Progenitor cell of endocrine pancreas (in vitro differentiated cells): ENCODE measurements at regions not wholly inside any gene's neighbourhood (a gene's known extent, or its start where the extent isn't known, plus 50 kb on each side); places are given as distances from the start of the nearest gene placed in this dataset.

Experiments
- DNase-seq: peaks from one replicate; pipeline ENCODE4 v3.0.0; 2021; ENCODE audit warnings: low spot score; ENCODE audit not compliant: unreplicated experiment
- H3K27ac Mint-ChIP-seq: 2 replicates; pipeline ENCODE4 v1.8.0; 2021; ENCODE audit warnings: mild to moderate bottlenecking, moderate library complexity, mixed read lengths
- H3K27me3 Mint-ChIP-seq: 2 replicates; pipeline ENCODE4 v1.8.0; 2021; ENCODE audit warnings: mixed read lengths
- H3K36me3 Mint-ChIP-seq: 2 replicates; pipeline ENCODE4 v1.8.0; 2022; ENCODE audit warnings: mixed read lengths; ENCODE audit not compliant: insufficient read depth
- H3K4me1 Mint-ChIP-seq: 2 replicates; pipeline ENCODE4 v1.8.0; 2021; ENCODE audit warnings: low read depth, mixed read lengths
- H3K4me3 Mint-ChIP-seq: 2 replicates; pipeline ENCODE4 v1.8.0; 2021; ENCODE audit warnings: low read depth, mild to moderate bottlenecking, moderate library complexity, mixed read lengths
- H3K9me3 Mint-ChIP-seq: 2 replicates; pipeline ENCODE4 v1.8.0; 2021; ENCODE audit warnings: low read depth, mixed read lengths
- CTCF ChIP-seq: fragments of 200-600 bp; sonication (generic); IDR thresholded peaks from one replicate; pipeline ENCODE4 v1.5.0; 2021; ENCODE audit warnings: antibody characterized with exemption, mild to moderate bottlenecking; ENCODE audit not compliant: unreplicated experiment

- Mint-ChIP-seq H3K27me3 (peaks cover 51% of the 10 kb centered on the region), H3K27ac (no peak overlapping the region), H3K4me1 (no peaks in the 10 kb centered on the region), H3K9me3 (no peaks in the 10 kb centered on the region), H3K36me3 (no peaks in the 10 kb centered on the region), H3K4me3 (no peak overlapping the region)
- DNase-seq: no peak
- TF ChIP-seq CTCF: no peak
Measured at GRCh38 chr3:194775731-194776130, 90.0 kb downstream of the FAM43A start.

GRCh38 chr3:194777729-194778128 lies 92.0 kb downstream of the FAM43A start:
- no peaks in the 10 kb centered on the region for H3K4me1 Mint-ChIP-seq
- peaks cover 32% of the 10 kb centered on the region for H3K27me3 Mint-ChIP-seq
- DNase-seq: no peak
- no peak for TF ChIP-seq CTCF
- no peaks in the 10 kb centered on the region for H3K9me3 Mint-ChIP-seq
- H3K4me3 Mint-ChIP-seq: no peak overlapping the region
- H3K36me3 Mint-ChIP-seq: no peaks in the 10 kb centered on the region
- no peak overlapping the region for H3K27ac Mint-ChIP-seq

GRCh38 chr3:194779729-194780224 lies 94.1 kb downstream of the FAM43A start:
- peaks cover 5% of the 10 kb centered on the region for H3K4me1 Mint-ChIP-seq
- no peak for TF ChIP-seq CTCF
- no peak overlapping the region for H3K4me3 Mint-ChIP-seq
- H3K27me3 Mint-ChIP-seq: peaks cover 26% of the 10 kb centered on the region
- H3K36me3 Mint-ChIP-seq: no peaks in the 10 kb centered on the region
- no peak overlapping the region for H3K27ac Mint-ChIP-seq
- no peaks in the 10 kb centered on the region for H3K9me3 Mint-ChIP-seq
- no peak for DNase-seq

- no peaks in the 10 kb centered on the region for H3K9me3 Mint-ChIP-seq
- peaks cover 24% of the 10 kb centered on the region for H3K27me3 Mint-ChIP-seq
- H3K4me1 Mint-ChIP-seq: peaks cover 10% of the 10 kb centered on the region
- H3K27ac Mint-ChIP-seq: no peak overlapping the region
- no peak for DNase-seq
- H3K4me3 Mint-ChIP-seq: no peak overlapping the region
- TF ChIP-seq CTCF: no peak
- H3K36me3 Mint-ChIP-seq: no peaks in the 10 kb centered on the region
Measured at GRCh38 chr3:194780706-194781105, 95.0 kb downstream of the FAM43A start.

GRCh38 chr3:194781617-194782016 lies 95.9 kb downstream of the FAM43A start:
- Mint-ChIP-seq H3K9me3 (no peaks in the 10 kb centered on the region), H3K27ac (no peak overlapping the region), H3K27me3 (peaks cover 19% of the 10 kb centered on the region), H3K36me3 (no peaks in the 10 kb centered on the region), H3K4me3 (no peak overlapping the region), H3K4me1 (peaks cover 12% of the 10 kb centered on the region)
- TF ChIP-seq CTCF: no peak
- no peak for DNase-seq
